NCI-H748 (cell line): ENCODE measurements at regions not wholly inside any gene's neighbourhood (a gene's known extent, or its start where the extent isn't known, plus 50 kb on each side); places are given as distances from the start of the nearest gene placed in this dataset.

Experiments used
- DNase-seq: peaks from one replicate; lab custom pipeline; 2025; ENCODE audit not compliant: unreplicated experiment; lab: John Stamatoyannopoulos, UW

- no peak for DNase-seq
These were observed 186.2 kb downstream of the ERMARD start for GRCh38 chr6:169937389-169938261.

GRCh38 chr6:169936355-169936975 lies 185.0 kb downstream of the ERMARD start:
- DNase-seq = no peak

- DNase-seq = no peak
These were observed 184.4 kb downstream of the ERMARD start for GRCh38 chr6:169935861-169936260.

- DNase-seq = peak; percentile 43
These were observed 183.9 kb downstream of the ERMARD start for GRCh38 chr6:169935348-169935718.

GRCh38 chr6:169934699-169935347 lies 183.4 kb downstream of the ERMARD start:
- DNase-seq = peak; percentile 45

DNA sequence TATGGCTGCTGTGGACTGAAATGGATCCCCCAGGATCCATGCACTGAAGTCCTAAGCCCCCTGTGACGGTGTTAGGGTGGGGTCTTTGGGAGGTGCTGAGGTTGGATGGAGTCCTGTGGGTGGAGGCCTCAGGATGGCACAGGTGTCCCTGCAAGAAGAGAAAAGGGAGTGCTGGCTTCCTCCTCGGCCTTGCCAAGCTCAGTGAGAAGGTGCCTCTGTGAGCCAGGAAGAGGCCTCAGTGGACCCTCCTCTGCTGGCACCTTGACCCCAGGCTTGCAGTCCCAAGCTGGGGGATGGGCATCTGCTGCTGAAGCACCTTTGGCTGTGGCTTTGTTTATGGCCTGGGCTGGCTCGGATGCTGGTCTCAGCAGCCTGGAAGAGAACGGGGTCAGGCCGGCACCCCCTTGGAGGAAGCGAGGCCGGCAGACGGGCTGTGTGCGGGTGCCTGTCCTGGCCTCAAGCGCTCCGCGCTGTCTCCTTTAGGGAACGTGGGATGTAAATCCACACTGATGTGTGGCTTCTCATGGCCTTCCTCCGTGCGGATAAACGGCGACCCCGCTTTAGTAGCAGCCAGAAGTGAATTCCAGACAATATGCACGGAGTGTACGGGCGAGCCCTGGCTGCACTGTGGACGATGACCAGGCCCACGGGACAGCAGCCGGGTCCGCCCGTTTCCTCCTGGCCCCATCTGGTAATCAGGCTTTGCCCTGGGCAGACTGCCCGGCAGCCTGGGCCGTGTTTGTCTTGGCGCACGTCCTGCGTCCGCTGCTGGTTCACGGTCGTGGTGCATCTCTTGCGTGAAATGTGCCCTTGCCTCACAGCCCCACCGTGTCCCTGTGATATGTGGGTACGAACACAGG lies 182.6 kb downstream of the ERMARD start:
- peak; percentile 60 for DNase-seq

GRCh38 chr6:169933251-169933821 lies 181.9 kb downstream of the ERMARD start:
- peak; percentile 98 for DNase-seq

DNA sequence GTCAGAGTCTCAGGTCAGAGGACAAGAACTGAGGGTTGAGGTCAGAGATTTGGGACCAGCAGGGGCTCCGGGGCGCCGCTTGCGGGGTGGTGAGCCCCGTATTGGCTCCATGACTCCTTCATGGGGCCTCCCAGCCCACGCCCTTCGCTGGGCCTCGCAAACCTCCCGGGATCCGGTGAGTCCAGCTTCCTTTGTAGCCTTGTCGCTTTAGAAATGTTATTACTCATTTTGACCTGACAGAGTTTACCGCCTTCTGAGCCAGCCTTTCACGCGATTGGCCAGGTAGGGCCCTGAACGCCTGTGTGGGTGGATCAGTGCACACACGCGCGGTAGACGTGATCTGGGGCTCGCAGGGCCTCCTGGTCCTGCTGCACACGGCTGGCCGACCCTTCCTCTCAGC lies 181.1 kb downstream of the ERMARD start:
- DNase-seq = peak; percentile 58

- DNase-seq = peak; percentile 94
These were observed 179.8 kb downstream of the ERMARD start for GRCh38 chr6:169931261-169931660.

DNA sequence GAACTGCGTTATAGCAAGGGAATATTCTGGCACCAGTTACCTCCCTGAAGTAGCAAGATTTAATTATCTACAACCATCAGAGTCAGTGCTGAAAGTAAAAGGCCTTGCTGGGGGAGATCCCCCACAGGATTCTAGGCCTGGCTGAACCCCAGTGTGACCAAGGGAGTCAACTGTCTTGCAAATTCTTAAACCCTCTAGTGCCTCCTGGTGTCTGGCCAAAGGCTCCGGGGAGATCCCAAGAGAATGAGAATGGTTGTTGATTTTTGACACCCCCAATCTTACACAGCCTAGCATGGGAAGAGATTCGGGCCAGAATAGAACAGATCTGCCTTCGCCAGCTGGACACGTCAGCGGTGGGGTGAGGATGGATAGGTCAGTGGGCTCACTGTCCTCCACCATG lies 179.4 kb downstream of the ERMARD start:
- peak; percentile 31 for DNase-seq

GRCh38 chr6:169927711-169928110 lies 176.3 kb downstream of the ERMARD start:
- no peak for DNase-seq

DNA sequence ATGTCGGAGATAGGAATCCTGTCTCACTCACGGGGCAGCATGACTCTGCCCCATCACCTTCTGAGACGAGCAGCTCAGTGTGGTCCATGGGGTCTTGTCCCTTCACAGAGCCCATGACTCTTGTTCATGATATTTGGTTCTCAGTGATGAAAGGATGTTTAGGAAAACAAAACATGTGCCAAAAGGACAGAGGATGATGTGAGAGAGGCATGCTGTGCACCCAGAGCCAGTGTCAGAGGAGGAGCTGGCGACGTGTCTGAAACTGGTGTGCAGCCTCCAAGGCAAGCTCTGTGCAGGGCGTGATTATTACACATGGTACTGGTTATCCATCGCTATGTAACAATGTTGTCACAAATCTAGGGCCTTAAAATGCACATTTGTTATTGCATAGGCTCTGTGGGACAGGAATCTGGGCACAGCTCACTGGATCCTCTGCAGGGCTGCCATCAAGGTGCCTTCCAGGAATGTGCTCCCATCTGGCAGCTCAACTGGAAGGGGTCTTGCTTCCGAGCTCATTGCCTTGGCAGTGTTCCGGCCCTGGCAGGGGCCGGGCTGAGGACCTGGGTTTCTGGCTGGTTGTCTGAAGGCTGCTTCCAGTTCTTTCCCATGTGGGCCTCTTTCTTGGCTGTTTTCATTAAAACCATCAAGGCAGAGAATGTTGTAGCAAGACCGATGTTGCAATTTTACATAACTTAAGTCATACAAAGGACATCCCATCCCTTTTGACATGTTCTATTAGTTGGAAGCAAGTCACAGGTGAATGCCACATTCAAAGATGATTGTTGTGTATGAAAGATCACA lies 175.4 kb downstream of the ERMARD start:
- no peak for DNase-seq

- no peak for DNase-seq
These were observed 172.3 kb downstream of the ERMARD start for GRCh38 chr6:169923468-169924464.

GRCh38 chr6:169921853-169922824 lies 170.7 kb downstream of the ERMARD start:
- no peak for DNase-seq

GRCh38 chr6:169921217-169921616 lies 169.8 kb downstream of the ERMARD start:
- no peak for DNase-seq

DNA sequence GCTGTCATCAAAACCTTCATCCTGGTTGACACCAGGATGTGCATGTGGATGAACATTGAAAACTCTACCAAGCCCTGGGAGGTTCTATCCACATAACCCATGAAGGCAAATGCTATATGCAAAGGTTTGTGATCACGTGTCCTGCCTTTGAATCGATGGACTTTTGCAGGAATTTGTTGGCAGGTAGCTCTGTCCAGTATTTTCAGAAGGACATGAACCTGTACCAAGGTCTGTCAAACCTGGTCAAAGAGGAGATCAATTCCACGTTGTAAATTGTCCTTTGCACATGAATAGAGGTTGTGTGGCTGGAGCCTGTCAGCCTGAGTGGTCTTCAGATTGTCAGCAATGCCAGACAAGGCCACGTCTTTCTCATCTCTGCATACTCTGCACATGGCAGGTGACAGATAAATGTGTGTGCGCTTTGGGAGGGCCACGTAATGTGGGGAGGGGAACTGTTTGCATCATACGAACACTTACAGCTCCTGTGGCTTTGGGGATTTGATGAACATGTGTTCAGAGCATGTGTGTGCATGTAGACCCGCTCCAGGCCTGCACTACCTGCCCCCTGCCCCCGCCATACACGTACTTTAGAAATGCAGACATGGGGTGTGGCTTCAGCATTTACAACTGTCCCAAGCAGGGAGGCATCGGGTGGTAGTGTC lies 169.1 kb downstream of the ERMARD start:
- DNase-seq = no peak

- no peak for DNase-seq
These were observed 167.6 kb downstream of the ERMARD start for GRCh38 chr6:169918954-169919549.
